ENCODE measurements at regions not wholly inside any gene's neighbourhood (a gene's known extent, or its start where the extent isn't known, plus 50 kb on each side); places are given as distances from the start of the nearest gene placed in this dataset.

GRCh38 chr4:124810827-124811226 is 98.3 kb upstream of the ANKRD50 start:
- DNase-seq (ENCODE audit: low read depth) = peak; percentile 25

GRCh38 chr4:124807421-124807820 is 94.9 kb upstream of the ANKRD50 start:
- DNase-seq (ENCODE audit: low read depth) = no peak

DNA sequence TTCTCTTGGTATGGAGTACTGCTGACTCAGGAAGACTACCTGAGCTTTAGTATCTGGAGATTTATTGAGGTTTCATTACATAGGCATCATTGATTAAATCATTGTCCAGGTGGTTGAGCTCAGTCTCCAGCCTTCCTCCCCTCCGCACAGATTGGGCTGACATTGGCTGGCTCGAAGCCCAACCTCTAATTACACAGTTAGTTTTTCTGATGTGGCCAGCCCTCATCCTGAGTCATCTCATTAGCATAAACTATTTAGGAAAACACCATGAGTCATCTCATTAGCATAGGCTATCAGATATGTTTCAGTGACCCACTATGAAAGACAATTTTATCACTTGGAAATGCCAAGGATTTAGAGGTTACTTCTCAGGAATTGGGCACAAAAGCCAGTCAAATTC is 93.9 kb upstream of the ANKRD50 start:
- DNase-seq (ENCODE audit: low read depth) = peak; percentile 85

DNA sequence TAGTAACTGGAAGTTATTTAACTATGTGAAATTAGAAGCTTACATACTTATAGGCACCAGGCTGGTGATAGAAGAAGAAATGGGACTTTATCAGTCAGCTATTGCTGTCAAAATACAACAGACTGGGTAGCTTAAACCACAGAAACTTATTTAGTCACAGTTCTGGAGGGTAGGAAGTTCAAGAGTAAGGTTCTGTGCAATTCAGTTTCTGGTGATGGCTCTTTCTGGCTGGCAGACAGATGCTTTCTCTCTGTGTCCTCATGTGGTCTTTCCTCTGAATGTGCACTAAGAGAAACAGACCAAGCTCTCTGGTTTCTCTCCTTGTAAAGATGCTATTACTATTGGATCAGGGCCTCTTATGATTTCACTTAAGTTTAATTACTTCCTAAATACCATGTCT is 92.1 kb upstream of the ANKRD50 start:
- peak; percentile 71 for DNase-seq (ENCODE audit: low read depth)

DNA sequence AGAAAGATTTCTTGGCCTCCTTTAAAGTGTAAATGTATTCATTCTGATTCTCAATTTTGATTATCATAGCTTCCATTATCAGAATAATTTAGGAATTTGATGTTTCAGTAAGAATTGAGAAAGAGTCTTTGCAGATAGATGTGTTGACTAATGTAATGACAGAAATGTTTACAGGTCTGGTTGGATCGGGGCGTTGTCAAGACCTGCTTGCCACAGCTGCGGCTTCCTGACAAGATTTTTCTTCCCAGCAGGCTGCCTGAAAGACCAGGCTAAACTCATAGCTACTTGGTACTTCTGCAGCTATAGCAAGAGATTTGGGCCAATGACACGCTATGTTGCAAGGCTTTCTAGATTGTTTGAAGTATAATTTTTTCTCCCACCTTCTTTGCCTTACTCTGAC is 91.5 kb upstream of the ANKRD50 start:
- no peak for DNase-seq (ENCODE audit: low read depth)

DNA sequence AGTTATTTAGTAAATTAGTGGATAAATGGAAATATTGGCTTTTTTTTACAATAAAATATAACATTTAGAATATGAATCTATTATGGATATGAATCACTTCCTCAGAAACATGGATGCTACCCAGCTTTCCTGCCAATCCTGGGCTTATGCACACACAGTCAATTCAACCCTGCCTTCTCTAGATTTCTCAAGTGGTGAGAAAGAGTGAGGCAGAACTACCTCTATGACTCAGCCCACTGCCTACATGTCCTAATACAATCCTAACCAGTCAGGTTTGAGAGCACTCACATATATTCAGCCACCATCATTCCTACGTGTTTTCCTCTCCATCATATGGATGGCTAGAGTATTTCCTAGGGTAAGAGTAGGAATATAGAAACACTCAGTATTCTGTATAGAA is 91.1 kb upstream of the ANKRD50 start:
- DNase-seq (ENCODE audit: low read depth) = peak; percentile 59

DNA sequence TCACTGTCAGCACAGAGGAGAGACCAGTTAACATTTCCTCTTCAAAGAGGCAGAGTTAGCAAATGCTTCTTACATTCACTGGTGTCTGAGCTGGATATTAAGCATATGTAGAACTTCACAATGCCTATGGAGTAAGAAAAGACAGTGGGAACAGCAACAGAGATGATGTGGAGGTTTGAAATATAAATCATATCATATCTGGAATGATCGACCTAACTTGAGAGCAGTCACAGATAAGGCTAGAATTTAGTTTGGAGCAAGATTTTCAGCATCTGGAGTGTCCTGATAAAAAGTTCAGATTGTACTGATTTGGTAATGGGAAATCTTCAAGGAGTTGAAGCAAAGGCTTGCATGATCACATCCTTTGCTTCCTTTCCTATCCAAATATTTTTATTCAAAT is 90.5 kb upstream of the ANKRD50 start:
- no peak for DNase-seq (ENCODE audit: low read depth)

GRCh38 chr4:124797223-124797622 is 84.7 kb upstream of the ANKRD50 start:
- DNase-seq (ENCODE audit: low read depth) = no peak

GRCh38 chr4:124790471-124790870 is 77.9 kb upstream of the ANKRD50 start:
- DNase-seq (ENCODE audit: low read depth) = no peak

DNA sequence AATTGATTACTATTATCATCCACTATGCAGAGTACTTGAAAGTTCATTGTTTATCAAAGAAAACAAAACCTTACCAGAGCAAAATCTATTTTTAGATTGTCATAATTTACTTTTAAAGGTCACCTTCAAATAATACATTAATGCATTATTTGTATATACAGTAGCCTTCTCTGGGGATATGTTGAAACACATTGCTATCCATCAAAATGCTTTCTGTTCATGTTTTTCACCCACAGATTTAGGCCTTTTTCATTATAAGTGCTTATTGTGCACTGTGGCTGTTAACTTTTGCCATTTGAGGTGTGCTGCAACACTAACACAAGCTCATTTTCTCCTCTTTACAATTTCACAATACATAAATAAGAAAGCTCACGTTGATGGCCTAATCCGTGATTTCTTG is 74.1 kb upstream of the ANKRD50 start:
- DNase-seq (ENCODE audit: low read depth) = no peak

GRCh38 chr4:124785645-124786044 is 73.1 kb upstream of the ANKRD50 start:
- DNase-seq (ENCODE audit: low read depth) = no peak

DNA sequence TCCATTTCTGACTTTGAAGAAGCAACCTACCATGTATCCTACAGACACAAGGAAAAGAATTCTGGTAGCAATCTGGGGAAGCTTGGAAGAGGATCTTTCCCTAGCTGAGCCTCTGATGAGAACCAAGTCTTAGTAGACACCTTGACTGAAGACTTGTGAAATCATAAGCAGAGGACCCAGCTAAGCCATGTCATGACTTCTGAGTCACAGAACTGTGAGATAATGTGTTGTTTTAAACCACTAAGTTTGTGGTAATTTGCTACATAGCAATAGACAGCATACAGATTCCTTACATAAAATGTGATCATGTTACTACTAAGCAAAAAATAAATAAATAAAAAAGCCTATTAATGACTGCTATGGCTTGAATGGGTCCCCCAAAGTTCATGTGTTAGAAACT is 71.3 kb upstream of the ANKRD50 start:
- peak; percentile 15 for DNase-seq (ENCODE audit: low read depth)

- no peak for DNase-seq (ENCODE audit: low read depth)
Measured at GRCh38 chr4:124777007-124777406, 64.5 kb upstream of the ANKRD50 start.

GRCh38 chr4:124768596-124769365 is 56.2 kb upstream of the ANKRD50 start:
- DNase-seq (ENCODE audit: low read depth) = no peak

GRCh38 chr4:124762956-124763355 is 50.4 kb upstream of the ANKRD50 start:
- no peak for DNase-seq (ENCODE audit: low read depth)

Data from renal cortical epithelial cell (primary cell).